Activated T-helper 17 cell treated with anti-CD3 and anti-CD28 coated beads, Interleukin-2, amount 50 U/mL, for 72 hours (primary cell): ENCODE measurements at regions not wholly inside any gene's neighbourhood (a gene's known extent, or its start where the extent isn't known, plus 50 kb on each side); places are given as distances from the start of the nearest gene placed in this dataset.
"Not testable (repeated sequence)": the region's sequence is repeated elsewhere in the genome, so short reads cannot be mapped to it uniquely, and the experiment has no call there.

ENCODE experiments used
- ATAC-seq: fragments of 150-1000 bp; cut with Tn5 transposase; replicated peaks from 2 replicates; pipeline ENCODE4 v1.10.0; 2021; ENCODE audit warnings: mild to moderate bottlenecking, moderate library complexity
- H3K27ac Mint-ChIP-seq: one replicate; pipeline ENCODE4 v1.8.0; 2022; ENCODE audit warnings: mixed read lengths
- H3K27me3 Mint-ChIP-seq: one replicate; pipeline ENCODE4 v1.8.0; 2022; ENCODE audit warnings: mixed read lengths
- H3K36me3 Mint-ChIP-seq: one replicate; pipeline ENCODE4 v1.8.0; 2022; ENCODE audit warnings: low read depth, mild to moderate bottlenecking, mixed read lengths
- H3K4me1 Mint-ChIP-seq: one replicate; pipeline ENCODE4 v1.8.0; 2022; ENCODE audit warnings: mixed read lengths
- H3K4me3 Mint-ChIP-seq: one replicate; pipeline ENCODE4 v1.8.0; 2022; ENCODE audit warnings: mild to moderate bottlenecking, mixed read lengths
- H3K9me3 Mint-ChIP-seq: one replicate; pipeline ENCODE4 v1.8.0; 2022; ENCODE audit warnings: mixed read lengths

- H3K36me3 Mint-ChIP-seq, H3K4me1 Mint-ChIP-seq, H3K4me3 Mint-ChIP-seq, ATAC-seq, H3K9me3 Mint-ChIP-seq, H3K27ac Mint-ChIP-seq: not testable (repeated sequence)
- peaks cover 11% of the 10 kb centered on the region for H3K27me3 Mint-ChIP-seq
These were observed 238.9 kb downstream of the TMEM121 start for GRCh38 chr14:105765072-105765825.

- Mint-ChIP-seq H3K36me3 (no peaks in the 10 kb centered on the region), H3K9me3 (no peaks in the 10 kb centered on the region), H3K4me3 (no peak overlapping the region), H3K27ac (no peak overlapping the region), H3K27me3 (peaks cover 11% of the 10 kb centered on the region), H3K4me1 (no peaks in the 10 kb centered on the region)
- ATAC-seq: no peak
These were observed 239.7 kb downstream of the TMEM121 start for GRCh38 chr14:105765893-105766614.

GRCh38 chr14:105767315-105767714 lies 240.9 kb downstream of the TMEM121 start:
- Mint-ChIP-seq H3K36me3 (no peaks in the 10 kb centered on the region), H3K27ac (no peak overlapping the region), H3K27me3 (peaks cover 7% of the 10 kb centered on the region), H3K4me3 (no peak overlapping the region), H3K9me3 (no peaks in the 10 kb centered on the region), H3K4me1 (no peaks in the 10 kb centered on the region)
- ATAC-seq: peak; percentile 14

GRCh38 chr14:105768039-105768438 lies 241.7 kb downstream of the TMEM121 start:
- not testable (repeated sequence) for H3K36me3 Mint-ChIP-seq, H3K4me3 Mint-ChIP-seq, H3K4me1 Mint-ChIP-seq, H3K27me3 Mint-ChIP-seq, H3K27ac Mint-ChIP-seq, H3K9me3 Mint-ChIP-seq, ATAC-seq

GRCh38 chr14:105769061-105769730 lies 242.8 kb downstream of the TMEM121 start:
- not testable (repeated sequence) for H3K4me3 Mint-ChIP-seq, H3K9me3 Mint-ChIP-seq, H3K4me1 Mint-ChIP-seq, ATAC-seq, H3K27me3 Mint-ChIP-seq, H3K36me3 Mint-ChIP-seq, H3K27ac Mint-ChIP-seq

GRCh38 chr14:105770619-105771216 lies 244.3 kb downstream of the TMEM121 start:
- not testable (repeated sequence) for ATAC-seq, H3K36me3 Mint-ChIP-seq, H3K4me3 Mint-ChIP-seq, H3K4me1 Mint-ChIP-seq, H3K27ac Mint-ChIP-seq, H3K9me3 Mint-ChIP-seq
- H3K27me3 Mint-ChIP-seq: peaks cover 17% of the 10 kb centered on the region

- not testable (repeated sequence) for H3K27ac Mint-ChIP-seq, H3K9me3 Mint-ChIP-seq, H3K36me3 Mint-ChIP-seq, ATAC-seq, H3K4me1 Mint-ChIP-seq, H3K4me3 Mint-ChIP-seq
- peaks cover 15% of the 10 kb centered on the region for H3K27me3 Mint-ChIP-seq
These were observed 245.2 kb downstream of the TMEM121 start for GRCh38 chr14:105771261-105772226.

- not testable (repeated sequence) for ATAC-seq, H3K4me3 Mint-ChIP-seq, H3K36me3 Mint-ChIP-seq, H3K4me1 Mint-ChIP-seq, H3K27ac Mint-ChIP-seq, H3K9me3 Mint-ChIP-seq
- peaks cover 13% of the 10 kb centered on the region for H3K27me3 Mint-ChIP-seq
These were observed 246.4 kb downstream of the TMEM121 start for GRCh38 chr14:105772710-105773250.

- Mint-ChIP-seq H3K4me3 (no peak overlapping the region), H3K4me1 (no peaks in the 10 kb centered on the region), H3K27ac (no peak overlapping the region), H3K27me3 (peaks cover 16% of the 10 kb centered on the region), H3K36me3 (no peaks in the 10 kb centered on the region), H3K9me3 (peaks cover 11% of the 10 kb centered on the region)
- no peak for ATAC-seq
These were observed 247.2 kb downstream of the TMEM121 start for GRCh38 chr14:105773584-105773983.

GRCh38 chr14:105774001-105774400 lies 247.6 kb downstream of the TMEM121 start:
- H3K4me3 Mint-ChIP-seq: no peak overlapping the region
- no peaks in the 10 kb centered on the region for H3K4me1 Mint-ChIP-seq
- H3K36me3 Mint-ChIP-seq: no peaks in the 10 kb centered on the region
- H3K27me3 Mint-ChIP-seq: peaks cover 16% of the 10 kb centered on the region
- no peak for ATAC-seq
- peaks cover 11% of the 10 kb centered on the region for H3K9me3 Mint-ChIP-seq
- no peak overlapping the region for H3K27ac Mint-ChIP-seq

- ATAC-seq, H3K4me1 Mint-ChIP-seq, H3K36me3 Mint-ChIP-seq, H3K27ac Mint-ChIP-seq, H3K4me3 Mint-ChIP-seq: not testable (repeated sequence)
- Mint-ChIP-seq H3K27me3 (peaks cover 16% of the 10 kb centered on the region), H3K9me3 (peaks cover 16% of the 10 kb centered on the region)
These were observed 248.4 kb downstream of the TMEM121 start for GRCh38 chr14:105774585-105775348.

GRCh38 chr14:105775349-105775923 lies 249.1 kb downstream of the TMEM121 start:
- H3K36me3 Mint-ChIP-seq, H3K27ac Mint-ChIP-seq, ATAC-seq, H3K4me1 Mint-ChIP-seq, H3K4me3 Mint-ChIP-seq: not testable (repeated sequence)
- H3K9me3 Mint-ChIP-seq: peaks cover 20% of the 10 kb centered on the region
- H3K27me3 Mint-ChIP-seq: peaks cover 16% of the 10 kb centered on the region

GRCh38 chr14:105776112-105776511 lies 249.7 kb downstream of the TMEM121 start:
- H3K27ac Mint-ChIP-seq, ATAC-seq, H3K4me3 Mint-ChIP-seq, H3K36me3 Mint-ChIP-seq, H3K4me1 Mint-ChIP-seq: not testable (repeated sequence)
- peaks cover 23% of the 10 kb centered on the region for H3K9me3 Mint-ChIP-seq
- peaks cover 16% of the 10 kb centered on the region for H3K27me3 Mint-ChIP-seq
